ENCODE measurements at regions not wholly inside any gene's neighbourhood (a gene's known extent, or its start where the extent isn't known, plus 50 kb on each side); places are given as distances from the start of the nearest gene placed in this dataset.

GRCh38 chr3:94873751-94874150 lies 810.9 kb downstream of the NSUN3 start:
- no peak for TF ChIP-seq CTCF (IDR thresholded peaks at IDR 0.05)
- Histone ChIP-seq H3K27ac (no peak overlapping the region), H3K36me3 (no peaks in the 10 kb centered on the region), H3K27me3 (no peaks in the 10 kb centered on the region), H3K4me1 (no peaks in the 10 kb centered on the region), H3K9ac (ENCODE audit: low read depth in 2 of 2, low read length in 2 of 2) (no peak overlapping the region), H3K4me3 (no peak overlapping the region), H3K9me3 (no peaks in the 10 kb centered on the region)
- no peak for DNase-seq
- intact Hi-C loops (cut with DNase I), result no loop called here

GRCh38 chr3:94875149-94875548 lies 812.3 kb downstream of the NSUN3 start:
- H3K36me3 ChIP-seq, result no peaks in the 10 kb centered on the region
- no peaks in the 10 kb centered on the region for H3K4me1 ChIP-seq
- no peaks in the 10 kb centered on the region for H3K27me3 ChIP-seq
- H3K9me3 ChIP-seq, result no peaks in the 10 kb centered on the region
- H3K4me3 ChIP-seq, result no peak overlapping the region
- H3K27ac ChIP-seq, result no peak overlapping the region
- DNase-seq, result no peak
- intact Hi-C loops (cut with DNase I), result no loop called here
- no peak overlapping the region for H3K9ac ChIP-seq (ENCODE audit: low read depth in 2 of 2, low read length in 2 of 2)
- TF ChIP-seq CTCF (IDR thresholded peaks at IDR 0.05), result no peak

- no peaks in the 10 kb centered on the region for H3K36me3 ChIP-seq
- no peak overlapping the region for H3K9ac ChIP-seq (ENCODE audit: low read depth in 2 of 2, low read length in 2 of 2)
- no peaks in the 10 kb centered on the region for H3K27me3 ChIP-seq
- H3K4me3 ChIP-seq, result no peak overlapping the region
- intact Hi-C loops (cut with DNase I), result no loop called here
- H3K4me1 ChIP-seq, result no peaks in the 10 kb centered on the region
- H3K27ac ChIP-seq, result no peak overlapping the region
- no peak for DNase-seq
- TF ChIP-seq CTCF (IDR thresholded peaks at IDR 0.05), result no peak
- no peaks in the 10 kb centered on the region for H3K9me3 ChIP-seq
Measured at GRCh38 chr3:94887065-94887464, 824.2 kb downstream of the NSUN3 start.

GRCh38 chr3:94896994-94897393 lies 834.1 kb downstream of the NSUN3 start:
- H3K27ac ChIP-seq, result no peak overlapping the region
- DNase-seq, result no peak
- intact Hi-C loops (cut with DNase I), result no loop called here
- H3K27me3 ChIP-seq, result no peaks in the 10 kb centered on the region
- H3K9ac ChIP-seq (ENCODE audit: low read depth in 2 of 2, low read length in 2 of 2), result no peak overlapping the region
- no peaks in the 10 kb centered on the region for H3K36me3 ChIP-seq
- TF ChIP-seq CTCF (IDR thresholded peaks at IDR 0.05), result no peak
- H3K4me3 ChIP-seq, result no peak overlapping the region
- no peaks in the 10 kb centered on the region for H3K9me3 ChIP-seq
- H3K4me1 ChIP-seq, result no peaks in the 10 kb centered on the region

- Histone ChIP-seq H3K27ac (no peak overlapping the region), H3K36me3 (no peaks in the 10 kb centered on the region), H3K9ac (ENCODE audit: low read depth in 2 of 2, low read length in 2 of 2) (no peak overlapping the region), H3K9me3 (no peaks in the 10 kb centered on the region), H3K4me1 (no peaks in the 10 kb centered on the region), H3K4me3 (no peak overlapping the region), H3K27me3 (no peaks in the 10 kb centered on the region)
- no peak for TF ChIP-seq CTCF (IDR thresholded peaks at IDR 0.05)
- no peak for DNase-seq
- intact Hi-C loops (cut with DNase I), result no loop called here
Measured at GRCh38 chr3:94904156-94904674, 841.4 kb downstream of the NSUN3 start.

GRCh38 chr3:94909726-94910125 lies 846.9 kb downstream of the NSUN3 start:
- Histone ChIP-seq H3K9me3 (no peaks in the 10 kb centered on the region), H3K4me3 (no peak overlapping the region), H3K27ac (no peak overlapping the region), H3K36me3 (no peaks in the 10 kb centered on the region), H3K27me3 (no peaks in the 10 kb centered on the region), H3K4me1 (no peaks in the 10 kb centered on the region), H3K9ac (ENCODE audit: low read depth in 2 of 2, low read length in 2 of 2) (no peak overlapping the region)
- no peak for TF ChIP-seq CTCF (IDR thresholded peaks at IDR 0.05)
- DNase-seq, result no peak
- intact Hi-C loops (cut with DNase I), result no loop called here
